ENCODE measurements at regions not wholly inside any gene's neighbourhood (a gene's known extent, or its start where the extent isn't known, plus 50 kb on each side); places are given as distances from the start of the nearest gene placed in this dataset.

- no peak for TF ChIP-seq MYC (IDR thresholded peaks at IDR 0.05; ENCODE audit: low read depth, low read length)
- no peak for TF ChIP-seq MYC (CRISPR knock-in tag; IDR thresholded peaks at IDR 0.05; ENCODE audit: borderline replicate concordance, low read depth)
- TF ChIP-seq HDAC1 (IDR thresholded peaks at IDR 0.05) = no peak
- no peak for TF ChIP-seq SUPT5H (IDR thresholded peaks at IDR 0.05)
- no peak for TF ChIP-seq CCNT2 (IDR thresholded peaks at IDR 0.05; ENCODE audit: borderline replicate concordance, extremely low read depth, insufficient read length, low read depth, low read length)
- no peak for TF ChIP-seq CREB3L1 (IDR thresholded peaks at IDR 0.05; ENCODE audit: borderline replicate concordance, low read depth)
- TF ChIP-seq ARID3A (IDR thresholded peaks at IDR 0.05; ENCODE audit: borderline replicate concordance, low read depth, low read length) = no peak
- TF ChIP-seq XRCC5 (IDR thresholded peaks at IDR 0.05; ENCODE audit: low read depth, low read length) = no peak
- TF ChIP-seq ZNF518B (CRISPR knock-in tag; IDR thresholded peaks at IDR 0.05) = no peak
- TF ChIP-seq NCOA1 (IDR thresholded peaks at IDR 0.05; ENCODE audit: low read depth) = no peak
- TF ChIP-seq JUNB (CRISPR knock-in tag; conservative IDR thresholded peaks at IDR 0.05) = no peak
- TF ChIP-seq CAMTA2 (CRISPR knock-in tag; conservative IDR thresholded peaks at IDR 0.05) = no peak
- TF ChIP-seq BCOR (IDR thresholded peaks at IDR 0.05) = no peak
- no peak for TF ChIP-seq E4F1 (CRISPR knock-in tag; IDR thresholded peaks at IDR 0.05; ENCODE audit: borderline replicate concordance)
- TF ChIP-seq TRIM28 (IDR thresholded peaks at IDR 0.05) = 0 out of 2 replicates have a peak, but pooled peaks have one; percentile 62
- no peak for TF ChIP-seq RAD21 (CRISPR knock-in tag; conservative IDR thresholded peaks at IDR 0.05 in 1 of 2, IDR thresholded peaks at IDR 0.05 in 1 of 2)
- no peak for TF ChIP-seq ZNF41 (CRISPR knock-in tag; conservative IDR thresholded peaks at IDR 0.05)
- peak; percentile 30; the same call in 1 of the 2 replicates for TF ChIP-seq CXXC5 (CRISPR knock-in tag; IDR thresholded peaks at IDR 0.05)
- no peak for TF ChIP-seq ZNF224 (CRISPR knock-in tag; IDR thresholded peaks at IDR 0.05)
- peak; percentile 23; the same call in 1 of the 2 replicates for TF ChIP-seq NCOR1 (IDR thresholded peaks at IDR 0.05)
- no peak for TF ChIP-seq ZSCAN32 (CRISPR knock-in tag; IDR thresholded peaks at IDR 0.05)
Measured at GRCh38 chr5:121681229-121681855, 170.3 kb upstream of the FTMT start (continued).

Data from K562 (cell line).